ENCODE measurements at regions not wholly inside any gene's neighbourhood (a gene's known extent, or its start where the extent isn't known, plus 50 kb on each side); places are given as distances from the start of the nearest gene placed in this dataset.

- Histone ChIP-seq H4K20me1 (replicated peaks; ENCODE audit: control insufficient read depth, insufficient read depth, low read length) (no peaks in the 10 kb centered on the region), H3K36me3 (ENCODE audit: control insufficient read depth, insufficient read depth, low read length) (no peaks in the 10 kb centered on the region), H3K79me2 (ENCODE audit: control insufficient read depth, insufficient read depth, low read length) (no peaks in the 10 kb centered on the region), H3K9me3 (replicated peaks; ENCODE audit: control insufficient read depth, insufficient read depth, low read depth, low read length) (no peaks in the 10 kb centered on the region), H3K4me1 (replicated peaks in 1 of 2; ENCODE audit: control insufficient read depth in 2 of 2, insufficient read depth in 2 of 2, low read length in 2 of 2) (no peaks in the 10 kb centered on the region; a peak in 1 of 5 replicates), H3K9me1 (ENCODE audit: control insufficient read depth, insufficient read depth, low read length) (no peaks in the 10 kb centered on the region), H3K4me2 (ENCODE audit: insufficient read depth, low read length) (no peak overlapping the region), H3K27me3 (ENCODE audit: control insufficient read depth in 2 of 2, insufficient read depth in 2 of 2, low read length in 2 of 2) (peaks cover 11 to 24% of the 10 kb centered on the region in 2 experiments; a peak in 4 of 5 replicates), H3K27ac (ENCODE audit: extremely low read depth, low read depth, low read length) (no peak overlapping the region), H2AFZ (ENCODE audit: low read depth, low read length) (no peak overlapping the region), H3K9ac (ENCODE audit: insufficient read depth in 1 of 2, low read depth in 2 of 2, low read length in 2 of 2) (no peak overlapping the region), H3K4me3 (no peak overlapping the region)
- ATAC-seq = no peak
- no peak for DNase-seq (ENCODE audit: extremely low read depth in 1 of 4, low spot score in 3 of 4)
- ChIA-PET POLR2A (no interaction called here), CTCF (ENCODE audit: low intra/inter-chr PET ratio) (no interaction called here)
- intact Hi-C loops (cut with micrococcal nuclease) (no loop called here), in situ Hi-C loops (cut with MboI) (no loop called here)
- WGBS (ENCODE audit: insufficient coverage, low coverage, missing lambda C conversion rate) = 9% methylated on average over 5 of the region's 7 CpGs
- no peak for FAIRE-seq
- TF ChIP-seq ATF3 (IDR thresholded peaks at IDR 0.05) = peak; percentile 51
- no peak for TF ChIP-seq ATF3 (CRISPR knock-in tag; conservative IDR thresholded peaks at IDR 0.05)
- no peak for TF ChIP-seq NEUROD1 (IDR thresholded peaks at IDR 0.05; ENCODE audit: borderline replicate concordance, low read depth, low read length, partially characterized antibody)
- peak; percentile 53 for TF ChIP-seq CEBPG (CRISPR knock-in tag; IDR thresholded peaks at IDR 0.05)
- TF ChIP-seq CEBPG (tag; conservative IDR thresholded peaks at IDR 0.05 in 1 of 2, IDR thresholded peaks at IDR 0.05 in 1 of 2) = peak in 1 of 2 experiments; percentile 56; a peak in 1 of 4 replicates
- TF ChIP-seq NR2C2 (CRISPR knock-in tag; IDR thresholded peaks at IDR 0.05) = no peak
- no peak for TF ChIP-seq NR2C2 (tag; IDR thresholded peaks at IDR 0.05)
- no TSS peak for BruUV-seq (replicated peaks)
Measured at GRCh38 chr7:5132539-5132938, 57.5 kb upstream of the WIPI2 start.

All from K562 (cell line).